DMS 273 (cell line): ENCODE measurements at regions not wholly inside any gene's neighbourhood (a gene's known extent, or its start where the extent isn't known, plus 50 kb on each side); places are given as distances from the start of the nearest gene placed in this dataset.

Experiments
- DNase-seq: peaks from one replicate; lab custom pipeline; 2025; ENCODE audit not compliant: unreplicated experiment; lab: John Stamatoyannopoulos, UW

DNA sequence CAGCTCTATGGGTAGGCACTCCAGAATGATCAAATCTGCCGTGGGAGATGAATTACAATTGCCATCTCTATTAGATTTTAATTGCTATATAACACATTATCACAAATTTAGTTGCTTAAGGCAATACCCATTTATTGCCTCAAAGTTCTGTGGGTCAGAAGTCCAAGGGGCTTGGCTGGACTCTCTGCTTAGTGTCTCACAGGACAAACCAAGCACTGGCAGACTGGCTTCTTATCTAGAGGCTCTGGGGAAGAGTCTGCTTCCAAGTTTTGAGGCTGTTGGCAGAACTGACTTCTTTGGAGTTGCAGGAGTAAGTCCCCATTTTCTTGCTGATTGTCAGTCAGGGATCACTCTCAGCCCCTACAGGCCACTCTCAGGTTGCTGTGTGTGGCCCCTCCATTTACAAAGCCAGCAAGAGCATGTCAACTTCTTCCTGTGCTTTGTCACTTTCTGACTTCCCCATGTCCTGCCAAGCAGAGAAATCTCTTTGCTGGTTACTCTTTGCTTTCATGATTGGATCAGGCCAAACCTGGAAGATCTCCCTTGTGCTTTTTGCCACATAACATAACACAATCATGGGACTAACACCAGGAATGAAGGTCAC is 93.5 kb upstream of the PRICKLE2 start:
- DNase-seq, result no peak

DNA sequence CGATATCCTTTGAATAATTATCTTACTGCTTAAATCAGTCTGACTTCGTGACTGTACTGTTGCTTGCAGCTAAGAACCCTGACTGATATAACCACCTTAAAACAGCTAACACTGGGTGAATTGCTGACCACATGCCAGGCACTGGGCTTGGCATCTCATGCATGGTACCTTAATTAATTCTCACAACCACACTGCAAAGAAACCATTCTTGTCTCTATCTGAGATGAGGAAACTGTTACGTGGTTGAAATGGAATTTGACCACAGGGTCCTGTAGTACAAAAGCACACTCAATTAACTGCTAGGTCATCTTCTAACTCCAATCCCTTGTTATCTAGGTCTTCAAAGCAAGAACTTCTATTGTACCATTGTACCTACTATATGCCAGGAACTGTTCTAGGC is 92.7 kb upstream of the PRICKLE2 start:
- DNase-seq, result no peak

DNA sequence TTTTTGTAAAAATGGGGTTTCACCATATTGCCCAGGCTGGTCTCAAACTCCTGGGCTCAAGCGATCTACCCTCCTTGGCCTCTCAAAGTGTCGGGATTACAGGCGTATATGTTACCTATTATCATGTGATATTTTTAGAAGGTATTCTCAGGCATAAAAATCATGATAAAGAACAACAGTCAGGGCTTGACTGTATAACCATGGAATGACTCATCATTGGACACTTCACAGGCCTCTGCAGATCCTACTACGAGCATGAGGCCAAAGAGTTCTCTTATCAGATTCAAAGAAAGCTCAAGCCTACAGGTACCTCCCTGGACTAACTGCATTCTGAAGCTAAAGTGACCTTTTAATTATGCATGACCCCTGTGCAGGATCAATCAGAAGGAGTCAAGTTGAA is 91.7 kb upstream of the PRICKLE2 start:
- DNase-seq, result no peak

GRCh38 chr3:64311424-64312061 is 86.3 kb upstream of the PRICKLE2 start:
- DNase-seq, result no peak

DNA sequence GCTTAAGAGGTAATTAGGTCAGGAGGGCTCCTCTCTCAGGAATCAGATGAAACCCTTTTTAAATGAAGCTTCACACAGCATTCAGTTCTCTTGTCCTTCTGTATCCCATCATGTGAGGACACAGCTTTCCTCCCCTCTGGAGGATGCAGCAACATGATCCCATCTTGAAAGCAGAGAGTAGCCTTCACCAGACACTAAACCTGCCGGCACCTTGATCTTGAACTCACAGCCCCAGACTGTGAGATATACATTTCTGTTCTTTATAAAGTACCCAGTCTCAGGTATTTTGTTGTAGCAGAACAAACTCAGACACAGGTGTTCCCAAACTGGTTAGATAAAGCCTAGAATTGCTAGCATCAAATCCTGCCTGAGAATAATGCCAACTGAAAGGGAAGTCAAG is 83.7 kb upstream of the PRICKLE2 start:
- DNase-seq, result no peak

DNA sequence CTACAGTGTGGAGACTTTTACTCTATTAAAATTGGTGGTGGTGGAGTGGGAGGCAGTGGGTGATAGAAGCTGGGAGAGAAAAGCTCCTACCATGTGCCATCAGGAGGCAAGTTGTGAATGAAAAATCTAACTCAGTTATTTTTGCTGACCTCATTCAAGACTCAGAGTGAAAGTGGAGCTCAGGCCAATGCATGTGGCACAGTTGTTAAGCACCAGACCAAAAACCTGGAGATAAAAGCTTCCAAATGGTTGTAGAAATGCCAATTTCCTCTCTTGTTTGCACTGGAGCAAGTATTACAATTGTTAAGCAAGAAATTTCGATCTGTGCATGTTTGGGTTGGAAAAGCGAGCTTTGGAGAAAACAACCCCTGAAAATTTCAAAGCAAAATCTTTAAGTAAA is 81.5 kb upstream of the PRICKLE2 start:
- DNase-seq, result no peak

- DNase-seq, result no peak
Observed at GRCh38 chr3:64305731-64306130, 80.5 kb upstream of the PRICKLE2 start.

DNA sequence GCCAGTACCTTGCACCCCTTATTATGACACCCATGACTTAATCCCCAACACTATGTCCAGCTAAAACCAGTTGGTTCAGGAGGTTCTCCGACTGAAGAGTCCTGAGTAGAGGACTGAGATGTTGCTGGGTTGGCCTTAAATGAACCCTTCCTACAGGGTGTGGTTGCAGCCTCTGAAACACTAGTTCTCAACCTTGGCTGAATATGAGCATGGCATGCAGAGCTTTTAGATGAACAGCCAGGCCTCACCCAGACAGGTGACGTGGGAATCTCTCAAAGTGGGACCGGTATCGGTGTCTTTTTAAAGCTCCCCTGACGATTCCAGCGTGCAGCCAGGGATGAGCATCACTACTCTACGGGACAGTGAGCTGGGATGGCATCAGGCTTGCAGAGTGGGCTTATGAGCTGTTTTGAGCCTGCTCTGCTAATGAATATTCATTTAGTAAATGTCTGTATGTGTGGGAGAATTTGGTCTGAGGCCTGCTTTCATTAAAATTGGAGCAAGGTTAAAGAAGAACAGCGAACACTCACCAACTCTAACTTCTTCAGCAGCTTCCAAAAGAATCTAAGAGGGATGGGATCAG is 79.7 kb upstream of the PRICKLE2 start:
- no peak for DNase-seq

DNA sequence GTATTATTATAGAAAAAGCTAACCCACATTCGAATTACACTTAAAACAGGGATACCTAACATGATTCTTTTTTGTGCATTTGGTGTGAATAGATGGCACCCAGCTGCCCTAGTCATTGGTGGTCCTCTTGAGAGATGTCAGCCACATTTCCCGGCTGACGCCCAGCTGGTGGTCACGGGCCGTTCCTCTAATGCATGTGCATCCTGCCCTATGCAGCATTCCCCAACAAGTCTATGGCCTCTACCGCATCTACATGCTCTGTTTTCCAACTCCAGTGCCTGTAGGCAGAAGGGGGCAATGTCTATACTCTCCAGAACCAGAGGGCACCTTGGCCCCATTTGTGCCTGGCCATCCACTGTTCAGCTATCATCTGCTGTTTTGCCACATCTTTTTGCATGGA is 78.6 kb upstream of the PRICKLE2 start:
- DNase-seq, result no peak

DNA sequence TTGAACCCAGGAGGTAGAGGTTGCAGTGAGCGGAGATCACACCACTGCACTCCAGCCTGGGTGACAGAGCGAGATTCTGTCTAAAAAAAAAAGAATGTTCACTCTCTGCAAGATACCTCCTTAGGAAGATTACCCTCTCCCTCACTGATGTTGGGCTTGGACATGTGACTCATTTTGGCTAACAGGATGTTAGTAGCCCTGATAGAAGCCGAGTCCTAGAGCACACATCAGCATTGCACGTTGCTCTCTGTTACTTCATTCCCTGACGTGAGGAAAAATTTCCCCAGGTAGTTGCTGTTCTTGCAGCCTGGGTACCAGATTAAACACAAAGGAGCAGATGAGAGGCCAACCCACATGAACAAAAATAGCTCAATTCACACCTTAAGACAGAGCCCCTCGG is 78.1 kb upstream of the PRICKLE2 start:
- DNase-seq, result no peak

DNA sequence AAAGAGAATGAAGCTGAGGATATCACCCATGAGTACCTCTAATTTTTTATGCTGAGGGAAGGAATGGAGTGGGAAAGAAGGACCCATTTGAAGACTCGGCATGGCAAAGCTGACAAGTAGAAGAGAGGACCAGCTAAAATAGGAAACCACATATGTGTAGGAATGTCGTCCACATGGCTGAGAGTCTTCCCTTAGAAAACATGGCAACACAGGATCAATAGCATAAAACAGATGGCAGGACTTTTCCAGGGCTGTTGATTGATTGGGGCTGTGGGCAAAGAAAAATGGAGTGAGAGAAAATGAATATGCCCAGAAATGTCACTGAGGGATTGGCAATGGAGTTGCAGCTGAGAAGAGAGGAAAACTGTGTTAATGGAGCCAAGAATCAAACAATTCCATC is 76.2 kb upstream of the PRICKLE2 start:
- DNase-seq, result no peak

- DNase-seq, result no peak
Observed at GRCh38 chr3:64300790-64301423, 75.6 kb upstream of the PRICKLE2 start.

GRCh38 chr3:64299206-64299605 is 73.9 kb upstream of the PRICKLE2 start:
- DNase-seq, result no peak

- no peak for DNase-seq
Observed at GRCh38 chr3:64297563-64297962, 72.3 kb upstream of the PRICKLE2 start.

- DNase-seq, result no peak
Observed at GRCh38 chr3:64295594-64295993, 70.3 kb upstream of the PRICKLE2 start.

DNA sequence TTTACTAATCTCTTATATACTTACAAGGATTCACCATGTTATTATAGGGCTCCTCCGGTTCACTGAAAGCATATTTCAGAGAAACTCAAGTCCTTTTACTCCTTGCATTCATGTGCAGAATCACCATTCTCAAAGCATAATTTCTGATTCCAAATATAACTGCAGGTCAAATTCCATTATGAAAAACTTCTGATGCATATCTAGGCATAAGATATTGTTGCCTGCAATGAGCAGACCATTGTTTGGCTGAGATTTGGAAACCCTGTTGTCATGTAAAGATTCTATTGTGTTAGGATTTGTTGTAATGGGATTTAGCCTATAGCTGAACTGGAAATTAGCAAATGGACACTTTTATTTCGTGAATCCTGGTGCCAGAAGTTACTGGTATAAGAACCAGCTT is 69.5 kb upstream of the PRICKLE2 start:
- no peak for DNase-seq

DNA sequence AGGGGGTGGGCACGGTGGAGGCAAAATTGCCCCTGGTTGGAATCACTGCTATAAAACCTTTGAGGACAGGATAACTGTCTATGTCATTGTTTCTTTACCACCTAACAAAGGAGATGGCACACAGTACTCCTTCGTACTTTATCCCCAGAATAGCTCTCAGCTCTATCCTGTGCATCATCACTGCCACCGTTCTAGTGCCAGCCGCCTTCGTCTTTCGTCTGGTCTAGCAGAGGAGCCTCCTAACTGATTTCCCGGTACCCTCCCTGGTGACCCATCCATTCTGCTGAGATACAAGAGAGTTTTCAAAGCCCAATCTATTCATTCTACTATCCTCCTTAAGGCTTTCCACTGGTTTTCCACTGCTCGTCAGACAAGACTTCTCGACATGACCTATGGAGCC is 67.9 kb upstream of the PRICKLE2 start:
- no peak for DNase-seq

- no peak for DNase-seq
Observed at GRCh38 chr3:64291956-64292355, 66.7 kb upstream of the PRICKLE2 start.

GRCh38 chr3:64291345-64291744 is 66.1 kb upstream of the PRICKLE2 start:
- no peak for DNase-seq

DNA sequence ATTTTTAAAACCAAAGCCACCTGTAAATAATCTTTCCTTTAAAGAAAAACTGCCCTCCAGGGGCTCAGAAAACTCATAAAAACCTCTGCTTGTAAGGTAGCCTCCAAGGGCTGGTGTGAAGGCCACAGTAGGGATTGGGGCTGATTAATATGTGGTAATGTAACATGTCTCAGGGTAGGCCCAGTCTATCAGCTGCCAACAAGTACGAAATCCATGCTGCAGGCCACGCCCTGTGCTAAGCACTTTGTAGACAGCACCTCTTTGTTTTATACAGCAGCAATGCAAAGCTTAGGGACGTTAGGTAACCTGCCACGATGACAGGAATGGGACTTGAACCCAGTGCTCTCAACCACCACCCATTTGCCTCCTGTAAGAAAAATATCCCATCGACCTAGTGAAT is 65.6 kb upstream of the PRICKLE2 start:
- no peak for DNase-seq

- no peak for DNase-seq
Observed at GRCh38 chr3:64290161-64290560, 64.9 kb upstream of the PRICKLE2 start.

GRCh38 chr3:64289622-64290021 is 64.4 kb upstream of the PRICKLE2 start:
- no peak for DNase-seq
